A673 (cell line): ENCODE measurements at regions not wholly inside any gene's neighbourhood (a gene's known extent, or its start where the extent isn't known, plus 50 kb on each side); places are given as distances from the start of the nearest gene placed in this dataset.

Experiments
- CTCF ChIP-seq: fragments of 300-800, 200-600 bp; sonication (generic); conservative IDR thresholded peaks from 2 replicates; pipeline ENCODE4 v1.5.1; 2017; ENCODE audit warnings: low read depth, mild to moderate bottlenecking, antibody characterized with exemption, low read length, moderate library complexity, mixed read lengths
- EZH2 ChIP-seq: fragments of 200-600 bp; sonication (generic); IDR thresholded peaks from 2 replicates; pipeline ENCODE4 v1.6.1; 2017; ENCODE audit warnings: borderline replicate concordance, low read depth, mild to moderate bottlenecking, mixed read lengths, antibody characterized with exemption, low read length; ENCODE audit not compliant: poor library complexity, severe bottlenecking

- TF ChIP-seq CTCF (no peak), EZH2 (no peak)
Observed at GRCh38 chr12:25743679-25744215, 190.7 kb upstream of the LMNTD1 start.
